ENCODE measurements at regions not wholly inside any gene's neighbourhood (a gene's known extent, or its start where the extent isn't known, plus 50 kb on each side); places are given as distances from the start of the nearest gene placed in this dataset.

DNA sequence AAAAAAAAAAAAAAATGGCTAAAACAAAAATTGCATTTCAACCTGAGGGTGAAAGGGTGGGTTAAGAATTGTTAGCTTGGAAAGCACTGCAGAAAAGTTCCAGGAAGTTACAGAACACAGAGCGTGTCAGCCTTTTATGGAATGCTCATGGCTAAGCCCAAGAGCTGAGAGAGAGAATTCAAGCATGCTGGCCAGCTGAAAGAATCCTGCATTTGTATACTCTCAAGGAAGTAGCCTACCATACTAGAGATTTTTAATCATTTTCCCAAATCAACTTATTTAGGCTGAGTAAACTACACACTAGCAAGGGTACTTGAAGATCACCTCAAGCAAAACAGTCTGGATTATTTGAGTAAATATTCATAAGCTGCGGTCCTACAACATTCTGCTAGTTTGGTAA lies 153.9 kb downstream of the KCNJ2 start:
- Histone ChIP-seq H2BK20ac (ENCODE audit: low read depth, low read length) (no peak overlapping the region), H3K4me2 (ENCODE audit: low read depth, low read length) (no peak overlapping the region), H3K9me3 (ENCODE audit: control insufficient read depth, insufficient read depth, low read length) (no peaks in the 10 kb centered on the region), H2AK5ac (ENCODE audit: low read depth, low read length) (no peak overlapping the region), H3K79me1 (ENCODE audit: low read depth in 1 of 2, low read length in 2 of 2) (no peaks in the 10 kb centered on the region), H3K14ac (replicated peaks; ENCODE audit: low read depth, low read length) (no peak overlapping the region), H2AK9ac (replicated peaks; ENCODE audit: low read depth, low read length, poor library complexity) (no peak overlapping the region), H2BK5ac (ENCODE audit: low read depth, low read length, poor library complexity, severe bottlenecking) (no peak overlapping the region), H2BK120ac (ENCODE audit: low read depth, low read length) (no peak overlapping the region), H4K20me1 (ENCODE audit: insufficient read depth, low read length) (no peaks in the 10 kb centered on the region), H4K5ac (ENCODE audit: low read depth, low read length) (no peak overlapping the region), H3K9ac (ENCODE audit: low read depth, low read length) (no peak overlapping the region), H2BK15ac (ENCODE audit: low read depth, low read length) (no peak overlapping the region), H3K9me1 (ENCODE audit: insufficient read depth, low read length) (no peaks in the 10 kb centered on the region), H4K8ac (ENCODE audit: low read depth in 2 of 2, low read length in 2 of 2) (no peak overlapping the region), H3K56ac (ENCODE audit: extremely low read depth, insufficient read depth, low read length) (no peak overlapping the region), H3K23ac (ENCODE audit: low read depth, low read length) (no peak overlapping the region), H3K18ac (ENCODE audit: low read depth, low read length) (no peak overlapping the region), H3K27ac (ENCODE audit: insufficient read depth, low read length) (no peak overlapping the region), H3K36me3 (ENCODE audit: control insufficient read depth, insufficient read depth, low read length) (no peaks in the 10 kb centered on the region), H3K4ac (ENCODE audit: low read depth, low read length) (no peak overlapping the region), H3K27me3 (ENCODE audit: control insufficient read depth, insufficient read depth, low read length) (no peaks in the 10 kb centered on the region), H2AFZ (replicated peaks; ENCODE audit: low read length, poor library complexity) (no peak overlapping the region), H3K4me3 (ENCODE audit: insufficient read depth, low read depth, low read length) (no peak overlapping the region), H4K91ac (ENCODE audit: insufficient read depth, low read depth, low read length) (no peak overlapping the region), H3K4me1 (ENCODE audit: control insufficient read depth, insufficient read depth, low read length) (no peaks in the 10 kb centered on the region; the same call in 1 of the 2 replicates)
- TF ChIP-seq RCOR1 (IDR thresholded peaks at IDR 0.05; ENCODE audit: insufficient replicate concordance, low read length) = no peak
- TF ChIP-seq FOS (IDR thresholded peaks at IDR 0.05; ENCODE audit: low read depth, low read length) = no peak
- no peak for TF ChIP-seq USF2 (IDR thresholded peaks at IDR 0.05; ENCODE audit: low read depth, low read length)
- TF ChIP-seq, protein P1, sequence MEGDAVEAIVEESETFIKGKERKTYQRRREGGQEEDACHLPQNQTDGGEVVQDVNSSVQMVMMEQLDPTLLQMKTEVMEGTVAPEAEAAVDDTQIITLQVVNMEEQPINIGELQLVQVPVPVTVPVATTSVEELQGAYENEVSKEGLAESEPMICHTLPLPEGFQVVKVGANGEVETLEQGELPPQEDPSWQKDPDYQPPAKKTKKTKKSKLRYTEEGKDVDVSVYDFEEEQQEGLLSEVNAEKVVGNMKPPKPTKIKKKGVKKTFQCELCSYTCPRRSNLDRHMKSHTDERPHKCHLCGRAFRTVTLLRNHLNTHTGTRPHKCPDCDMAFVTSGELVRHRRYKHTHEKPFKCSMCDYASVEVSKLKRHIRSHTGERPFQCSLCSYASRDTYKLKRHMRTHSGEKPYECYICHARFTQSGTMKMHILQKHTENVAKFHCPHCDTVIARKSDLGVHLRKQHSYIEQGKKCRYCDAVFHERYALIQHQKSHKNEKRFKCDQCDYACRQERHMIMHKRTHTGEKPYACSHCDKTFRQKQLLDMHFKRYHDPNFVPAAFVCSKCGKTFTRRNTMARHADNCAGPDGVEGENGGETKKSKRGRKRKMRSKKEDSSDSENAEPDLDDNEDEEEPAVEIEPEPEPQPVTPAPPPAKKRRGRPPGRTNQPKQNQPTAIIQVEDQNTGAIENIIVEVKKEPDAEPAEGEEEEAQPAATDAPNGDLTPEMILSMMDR (conservative IDR thresholded peaks at IDR 0.05; ENCODE audit: low read depth, low read length) = no peak
- TF ChIP-seq RFX5 (IDR thresholded peaks at IDR 0.05; ENCODE audit: low read depth, low read length) = no peak
- no peak for TF ChIP-seq CHD1 (IDR thresholded peaks at IDR 0.05; ENCODE audit: low read depth, low read length)
- TF ChIP-seq POLR2A (IDR thresholded peaks at IDR 0.05; ENCODE audit: low read depth, low read length) = no peak
- no peak for TF ChIP-seq MAZ (IDR thresholded peaks at IDR 0.05; ENCODE audit: borderline replicate concordance, low read depth, low read length)
- TF ChIP-seq BHLHE40 (IDR thresholded peaks at IDR 0.05; ENCODE audit: low read depth, low read length) = no peak
- TF ChIP-seq RAD21 (IDR thresholded peaks at IDR 0.05; ENCODE audit: low read length) = no peak
- TF ChIP-seq, protein P2, sequence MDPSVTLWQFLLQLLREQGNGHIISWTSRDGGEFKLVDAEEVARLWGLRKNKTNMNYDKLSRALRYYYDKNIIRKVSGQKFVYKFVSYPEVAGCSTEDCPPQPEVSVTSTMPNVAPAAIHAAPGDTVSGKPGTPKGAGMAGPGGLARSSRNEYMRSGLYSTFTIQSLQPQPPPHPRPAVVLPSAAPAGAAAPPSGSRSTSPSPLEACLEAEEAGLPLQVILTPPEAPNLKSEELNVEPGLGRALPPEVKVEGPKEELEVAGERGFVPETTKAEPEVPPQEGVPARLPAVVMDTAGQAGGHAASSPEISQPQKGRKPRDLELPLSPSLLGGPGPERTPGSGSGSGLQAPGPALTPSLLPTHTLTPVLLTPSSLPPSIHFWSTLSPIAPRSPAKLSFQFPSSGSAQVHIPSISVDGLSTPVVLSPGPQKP (IDR thresholded peaks at IDR 0.05; ENCODE audit: borderline replicate concordance, low read depth, low read length) = no peak
- no peak for TF ChIP-seq CEBPB (IDR thresholded peaks at IDR 0.05; ENCODE audit: low read depth, low read length)
- no peak for TF ChIP-seq MXI1 (IDR thresholded peaks at IDR 0.05; ENCODE audit: borderline replicate concordance, low read depth, low read length)
- in situ Hi-C loops (cut with MboI; ENCODE audit: low sequenced_read_pairs) (no loop called here), intact Hi-C loops (cut with micrococcal nuclease) (no loop called here), dilution Hi-C loops (cut with HindIII; ENCODE audit: low sequenced_read_pairs, unreplicated experiment) (no loop called here)
- ATAC-seq (ENCODE audit: low read depth) (no peak), DNase-seq (no peak)
- BruUV-seq (replicated peaks) = no TSS peak
- CTCF ChIA-PET = no interaction called here
- WGBS, 2 experiments (ENCODE audit: extremely low coverage in 2 of 2, insufficient read length in 1 of 2) = no CpG with 5 or more reads among the region's 2 CpGs
- POLR2A ChIA-PET (ENCODE audit: unreplicated experiment) = no interaction called here

Measured in IMR-90 (cell line).